NOMO-1 (cell line): ENCODE measurements at regions not wholly inside any gene's neighbourhood (a gene's known extent, or its start where the extent isn't known, plus 50 kb on each side); places are given as distances from the start of the nearest gene placed in this dataset.
"Not testable (repeated sequence)": the region's sequence is repeated elsewhere in the genome, so short reads cannot be mapped to it uniquely, and the experiment has no call there.

Experiments used
- DNase-seq, 2 experiments: peaks; one replicate each; lab custom pipeline; 2025; ENCODE audit not compliant: unreplicated experiment in 2 of 2; lab: John Stamatoyannopoulos, UW

DNA sequence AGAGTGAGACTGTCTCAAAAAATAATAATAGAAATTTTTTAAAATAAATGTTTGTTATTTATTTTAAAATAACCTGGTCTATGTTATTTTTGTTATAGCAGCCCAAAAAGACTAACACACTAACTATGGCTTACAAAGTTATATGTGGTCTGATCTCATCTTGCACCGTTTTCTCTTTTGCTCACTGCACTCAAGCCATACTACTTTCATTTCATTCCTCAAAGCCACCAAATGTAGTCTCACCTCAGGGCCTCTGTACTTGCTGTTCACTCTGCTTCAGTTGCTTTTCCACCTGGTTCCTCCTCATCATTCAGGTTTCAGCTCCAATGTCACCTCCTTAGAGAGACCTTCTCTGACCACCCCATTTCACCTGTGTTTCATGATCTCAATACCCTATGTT, 55.2 kb upstream of the MDM1 start:
- no peak for DNase-seq

DNA sequence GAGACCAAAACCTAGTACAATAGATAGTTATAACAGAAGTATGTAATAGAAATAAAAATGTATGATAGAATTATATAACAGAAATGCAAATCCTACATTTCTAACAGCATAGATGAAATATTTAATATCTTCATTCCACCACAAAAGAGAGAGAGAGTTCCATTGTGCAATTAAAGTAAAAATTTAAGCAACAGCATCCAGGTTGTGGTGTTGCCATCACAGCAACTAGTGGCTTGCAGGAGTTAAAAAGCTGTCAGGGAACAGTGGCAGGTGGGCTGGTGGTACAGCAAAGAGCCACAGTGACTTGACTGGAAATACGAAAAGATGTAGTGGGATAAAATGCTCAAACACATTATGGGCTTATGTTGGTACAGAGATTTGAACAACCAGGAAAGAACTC, 57.1 kb upstream of the MDM1 start:
- DNase-seq, result no peak

DNA sequence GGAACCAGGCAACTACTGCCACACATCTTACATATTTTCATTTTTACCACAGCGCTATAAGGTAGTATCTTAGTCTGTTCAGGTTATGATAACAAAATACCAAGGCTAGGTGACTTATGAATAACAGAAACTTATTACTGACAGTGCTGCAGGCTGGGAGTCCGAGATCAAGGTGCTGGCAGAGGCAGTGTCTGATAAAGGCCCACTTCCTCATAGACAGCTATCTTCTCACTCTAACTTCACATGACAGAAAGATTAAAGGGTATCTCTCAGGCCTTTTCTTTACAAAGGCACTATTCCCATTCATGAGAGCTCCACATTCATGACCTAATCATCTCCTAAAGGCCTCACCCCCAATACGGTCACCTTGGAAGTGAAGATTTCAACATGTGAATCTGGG, 59.8 kb upstream of the MDM1 start:
- DNase-seq, result no peak

DNA sequence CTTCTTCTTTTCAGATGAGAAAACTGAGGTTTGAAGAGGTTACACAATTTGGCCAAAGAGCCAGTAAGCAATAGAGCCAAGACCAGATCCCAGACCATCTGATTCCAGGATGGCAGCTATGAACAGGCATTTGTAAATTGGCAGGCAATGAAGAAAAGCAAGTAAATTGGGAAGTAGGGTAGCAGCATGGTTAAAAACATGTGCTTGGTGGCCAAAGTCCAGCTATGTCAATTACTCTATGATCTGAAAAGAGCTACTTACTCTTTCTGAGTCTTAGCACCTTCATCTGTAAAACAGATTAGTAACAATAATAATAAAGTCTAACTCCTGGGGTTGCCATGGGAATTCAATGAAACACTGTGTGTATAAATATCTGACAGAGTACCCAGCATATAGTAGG, 60.2 kb upstream of the MDM1 start:
- no peak for DNase-seq

DNA sequence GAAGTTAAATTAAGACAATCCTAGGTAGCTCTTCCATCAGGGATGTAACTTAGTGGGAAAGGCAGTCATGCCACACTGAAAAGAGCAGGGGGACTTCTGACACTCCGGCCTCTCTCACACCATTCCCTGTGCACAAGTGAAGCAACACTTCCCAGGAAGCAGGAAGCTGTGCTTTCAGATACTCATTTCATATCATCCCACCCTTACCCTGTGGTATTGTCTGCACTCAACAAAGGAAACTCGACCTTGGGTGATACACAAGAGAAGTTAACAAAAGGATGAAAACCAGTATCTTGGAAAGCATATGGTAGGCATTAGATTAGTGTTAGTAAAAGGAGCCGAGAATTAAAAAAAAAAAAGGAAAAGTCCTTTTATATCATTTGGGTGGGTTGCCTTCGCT, 61.3 kb upstream of the MDM1 start:
- no peak for DNase-seq

DNA sequence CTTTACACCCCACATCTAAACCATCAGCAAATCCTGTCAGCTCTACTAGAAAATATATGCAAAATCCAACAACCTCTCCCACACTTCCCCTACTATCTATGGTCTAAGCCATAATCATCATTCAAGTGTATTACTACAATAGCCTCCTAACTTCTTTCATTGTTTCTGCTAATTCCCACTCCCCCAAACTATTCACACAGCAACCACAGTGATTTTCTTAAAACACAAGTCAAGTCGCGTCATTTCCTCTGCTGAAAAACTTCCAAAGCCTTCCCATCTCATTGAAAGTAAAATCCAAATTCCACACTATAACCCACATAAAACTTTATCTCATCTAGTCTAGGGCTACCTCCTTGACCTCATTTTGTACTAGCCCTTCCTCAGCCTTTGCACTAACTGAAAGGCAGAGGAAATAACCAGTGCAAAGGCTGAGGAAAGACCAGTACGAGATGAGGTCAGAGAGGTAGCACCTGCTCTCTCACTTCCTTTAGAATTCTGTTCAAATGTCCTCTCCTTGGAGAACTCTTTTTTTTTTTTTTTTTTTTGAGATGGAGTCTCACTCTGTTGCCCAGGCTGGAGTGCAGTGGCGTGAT, 65.5 kb upstream of the MDM1 start:
- DNase-seq, result no peak

DNA sequence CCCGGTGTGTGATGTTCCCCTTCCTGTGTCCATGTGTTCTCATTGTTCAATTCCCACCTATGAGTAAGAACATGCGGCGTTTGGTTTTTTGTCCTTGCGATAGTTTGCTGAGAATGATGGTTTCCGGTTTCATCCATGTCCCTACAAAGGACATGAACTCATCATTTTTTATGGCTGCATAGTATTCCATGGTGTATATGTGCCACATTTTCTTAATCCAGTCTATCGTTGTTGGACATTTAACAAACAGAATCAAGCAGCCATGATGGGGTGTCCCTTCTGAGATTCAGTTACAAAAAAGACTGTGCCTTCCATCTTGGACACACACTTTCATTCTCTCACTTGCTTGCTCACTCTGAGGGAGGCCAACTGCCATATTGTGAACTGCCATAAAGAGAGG, 66.5 kb upstream of the MDM1 start:
- DNase-seq, result not testable (repeated sequence)

DNA sequence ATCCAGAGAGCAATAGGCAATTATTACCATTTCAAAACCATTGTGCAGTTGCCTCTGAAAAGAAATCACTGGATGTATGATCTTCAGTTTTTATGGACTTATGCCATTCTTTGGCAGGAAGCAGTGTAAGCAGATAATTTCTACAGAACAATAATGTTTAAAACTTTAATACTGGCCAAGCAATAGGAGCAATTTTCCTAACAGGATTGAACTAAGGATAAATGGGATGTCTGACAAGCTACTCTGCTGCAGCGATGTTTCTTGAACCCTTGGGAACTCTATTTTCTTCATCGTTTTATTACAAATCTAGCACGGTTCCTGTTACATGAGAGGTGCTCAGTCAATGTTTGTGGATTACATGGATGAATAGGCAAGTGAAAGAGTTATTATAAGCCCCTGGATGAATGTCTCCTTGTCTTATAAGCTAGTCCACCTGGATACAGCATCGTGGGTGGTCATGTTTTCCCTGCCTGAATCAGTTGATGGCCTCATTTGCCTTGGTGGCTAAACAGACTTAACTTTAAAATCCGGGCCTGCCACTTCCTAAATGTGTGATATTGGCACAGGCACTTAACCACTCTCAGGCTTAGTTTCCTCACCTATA, 68.2 kb upstream of the MDM1 start:
- DNase-seq, result no peak

DNA sequence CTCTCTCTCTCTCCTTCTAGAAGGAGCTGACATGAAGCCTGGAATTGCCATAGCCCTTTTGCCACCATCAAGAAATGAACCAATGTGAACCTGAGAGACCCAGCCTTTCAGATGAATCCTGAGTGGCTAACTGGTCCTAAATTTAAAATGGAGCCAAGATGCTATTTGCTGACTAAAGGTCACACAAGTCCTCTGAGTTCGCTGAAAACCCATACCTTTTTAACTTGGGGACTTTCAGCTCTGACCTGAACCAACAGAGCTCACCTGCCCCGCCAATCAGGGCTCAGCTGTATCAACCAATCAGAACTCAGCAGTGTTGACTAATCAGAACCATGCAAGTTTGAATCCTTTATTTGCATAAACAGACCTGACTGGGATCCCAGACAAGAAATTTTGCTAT, 70.3 kb upstream of the MDM1 start:
- no peak for DNase-seq

DNA sequence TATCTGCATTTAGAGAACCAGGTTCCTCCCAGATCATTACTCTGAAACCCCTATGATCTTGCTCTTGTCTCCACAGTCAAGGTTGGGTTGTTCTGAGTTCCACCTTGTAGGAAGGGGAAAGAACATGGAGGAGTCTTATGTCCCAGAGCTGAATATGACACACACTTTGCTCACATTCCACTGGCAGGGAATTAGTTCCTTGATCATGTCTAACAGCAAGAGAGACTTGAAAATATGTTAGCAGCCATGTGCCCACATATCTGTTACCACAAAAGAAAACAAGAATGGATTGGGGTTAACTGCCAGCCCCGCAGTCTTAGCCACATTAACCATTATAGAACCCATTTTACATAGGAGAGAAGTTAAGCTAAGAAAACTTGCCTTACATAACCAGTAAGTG, 71.1 kb upstream of the MDM1 start:
- DNase-seq, result no peak

DNA sequence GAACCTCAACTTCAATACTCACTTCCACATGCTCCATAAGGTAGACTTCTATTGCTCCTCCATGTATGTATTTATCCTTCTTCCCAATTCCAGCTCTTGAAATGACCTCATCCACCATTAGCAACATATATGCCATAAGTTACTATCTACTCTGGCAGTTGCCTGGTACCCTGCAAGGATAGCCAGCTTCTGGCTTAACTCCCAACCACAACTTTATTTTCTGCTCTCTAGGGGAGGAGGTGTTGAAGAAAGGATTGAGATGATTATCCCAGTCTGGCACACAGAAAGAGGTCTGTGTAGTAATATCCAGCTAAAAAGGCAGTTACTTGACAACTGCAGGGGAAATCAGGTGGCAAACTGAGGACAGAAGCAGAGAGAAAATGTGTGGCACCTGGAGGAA, 71.5 kb upstream of the MDM1 start:
- DNase-seq, result no peak

DNA sequence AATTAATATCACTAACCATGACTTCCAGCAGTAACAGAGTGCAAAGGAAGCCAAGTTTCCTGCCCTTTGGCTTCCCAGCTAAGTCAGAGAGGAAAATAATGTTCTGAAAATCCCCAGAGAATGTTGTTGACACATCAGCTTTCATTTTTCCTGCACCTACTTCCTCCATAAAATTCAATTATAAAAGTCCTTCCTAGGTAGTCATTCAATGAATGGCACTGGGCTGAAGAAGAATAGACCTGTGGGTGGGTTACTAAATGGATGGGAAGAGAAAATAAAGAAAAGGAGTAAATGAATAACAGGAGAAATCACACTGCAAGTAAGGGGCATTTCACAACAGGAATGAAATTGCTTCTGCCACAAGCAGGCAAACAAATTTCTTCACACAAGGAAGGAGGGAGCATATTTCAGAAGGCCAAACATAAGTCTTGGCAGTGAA, 73.2 kb upstream of the MDM1 start:
- DNase-seq, result peak in 1 of 2 experiments; percentile 11

DNA sequence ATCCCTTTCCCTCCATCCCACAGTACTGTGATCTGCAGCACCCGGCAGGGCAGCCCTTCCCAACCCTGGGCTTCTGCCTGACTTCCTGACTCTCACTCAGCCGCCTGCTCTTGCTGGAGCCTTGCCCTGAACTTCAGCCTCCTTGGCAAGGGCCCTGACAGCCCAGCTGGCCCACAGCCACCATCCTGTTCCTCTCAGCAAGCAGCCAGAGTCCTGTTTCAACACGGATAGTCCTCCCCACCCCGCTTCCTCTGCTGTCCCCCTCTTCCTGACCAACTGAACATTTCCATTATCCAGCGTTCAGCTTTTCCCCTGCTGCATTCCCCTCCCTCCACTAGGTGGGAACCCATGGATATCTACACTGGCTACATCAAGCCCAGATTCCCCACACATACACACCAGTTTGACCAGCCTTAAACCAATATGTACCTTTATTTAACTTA, 74.0 kb upstream of the MDM1 start:
- DNase-seq, result no peak

DNA sequence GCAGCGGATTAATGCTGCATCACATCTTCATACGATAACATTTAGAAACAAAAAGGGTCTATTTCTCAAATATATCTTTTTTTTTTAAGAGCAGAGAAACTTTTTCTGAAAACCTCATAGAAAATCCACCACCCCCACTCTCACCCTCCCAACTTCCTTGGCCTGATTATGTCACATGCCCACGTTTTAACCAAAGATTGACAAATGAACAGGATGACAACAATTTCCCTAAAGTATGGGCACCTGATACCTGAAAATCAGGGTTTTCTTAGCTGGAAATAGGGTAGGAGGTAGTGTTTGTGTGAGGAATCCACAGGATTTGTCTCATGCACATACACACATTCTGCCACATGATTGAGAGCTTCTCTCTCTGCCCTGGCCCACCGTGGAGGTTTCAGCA, 74.7 kb upstream of the MDM1 start:
- no peak for DNase-seq

DNA sequence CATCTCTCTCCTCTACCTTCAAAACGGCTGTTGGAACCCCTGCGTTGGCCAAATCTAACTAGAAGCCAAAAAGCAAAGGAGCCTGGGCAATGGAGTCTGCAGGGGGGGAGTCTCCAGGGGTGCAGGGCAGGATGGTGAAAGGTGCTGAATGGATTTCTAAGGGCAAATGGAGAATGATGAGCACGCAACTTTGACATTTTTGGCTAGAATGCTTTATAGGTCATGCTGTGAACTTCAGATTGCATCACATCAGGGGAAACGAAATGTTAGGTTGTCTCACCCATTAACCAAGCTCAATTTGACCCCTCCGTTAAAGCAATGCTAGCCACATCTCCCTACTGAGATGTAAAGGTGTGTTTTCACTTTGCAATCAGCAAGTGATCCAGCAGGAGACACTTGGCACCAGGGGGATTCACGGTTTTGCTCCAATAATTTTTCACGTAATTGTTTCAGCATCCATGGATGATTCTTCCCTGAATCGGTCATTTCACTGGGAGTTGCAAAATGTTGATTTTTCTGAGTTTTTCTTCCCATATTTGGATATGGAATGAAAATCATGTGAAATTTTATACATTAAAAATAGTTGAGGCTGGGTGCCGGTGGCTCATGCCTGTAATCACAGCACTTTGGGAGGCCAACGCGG, 78.0 kb upstream of the MDM1 start:
- no peak for DNase-seq

DNA sequence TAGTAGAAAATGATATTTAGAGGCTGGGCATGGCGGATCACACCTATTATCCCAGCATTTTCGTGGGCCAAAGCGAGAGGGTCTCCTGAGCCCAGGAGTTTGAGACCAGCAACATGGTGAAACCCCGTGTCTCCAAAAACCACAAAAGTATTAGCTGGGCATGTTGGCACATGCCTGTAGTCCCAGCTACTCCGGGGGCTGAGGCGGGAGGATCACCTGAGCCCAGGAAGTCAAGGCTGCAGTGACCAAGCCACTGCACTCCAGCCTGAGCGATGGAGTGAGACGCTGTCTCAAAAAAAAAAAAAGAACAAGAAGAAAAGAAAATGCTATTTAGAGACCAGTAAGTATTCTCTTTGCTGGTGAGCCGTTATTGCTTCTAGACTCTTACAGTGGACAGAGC, 79.2 kb upstream of the MDM1 start:
- no peak for DNase-seq

DNA sequence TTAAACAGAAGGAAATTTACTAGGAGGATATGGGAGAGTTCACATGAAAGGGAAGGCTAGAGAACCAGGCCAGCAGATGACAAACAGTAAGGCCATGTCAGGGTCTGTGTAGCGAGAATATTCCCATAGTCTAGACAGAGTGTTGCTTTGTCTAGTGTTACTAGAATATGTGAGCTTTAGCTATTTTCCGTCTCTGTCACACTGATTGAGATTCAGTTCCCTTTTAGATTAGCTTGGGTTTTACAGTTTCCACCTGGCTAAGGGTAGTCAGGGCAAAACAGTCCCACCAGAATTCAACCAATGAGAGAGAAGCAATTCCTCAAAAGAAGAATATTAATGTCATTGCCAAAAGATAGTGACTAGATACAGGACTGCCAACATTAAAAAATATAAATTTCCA, 82.8 kb upstream of the MDM1 start:
- no peak for DNase-seq

DNA sequence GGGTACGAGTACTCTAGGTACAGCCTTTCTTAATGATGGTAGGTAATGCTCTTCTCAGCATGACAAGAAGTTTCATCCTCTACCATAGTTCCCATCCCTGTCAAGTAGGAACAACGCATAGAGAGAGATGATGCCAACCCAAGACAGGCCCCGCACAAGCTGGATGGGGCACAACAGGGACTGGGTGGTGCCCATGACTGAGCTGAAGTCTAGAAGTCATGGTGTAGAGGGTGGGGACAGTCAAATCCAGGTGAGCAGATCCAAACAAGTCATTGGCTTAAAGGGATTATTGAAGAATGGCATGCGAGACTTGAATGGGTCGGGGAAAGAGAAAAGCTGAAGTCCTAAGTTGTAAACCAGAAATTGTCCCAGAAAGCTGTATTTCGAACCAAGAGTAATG, 84.2 kb upstream of the MDM1 start:
- no peak for DNase-seq

DNA sequence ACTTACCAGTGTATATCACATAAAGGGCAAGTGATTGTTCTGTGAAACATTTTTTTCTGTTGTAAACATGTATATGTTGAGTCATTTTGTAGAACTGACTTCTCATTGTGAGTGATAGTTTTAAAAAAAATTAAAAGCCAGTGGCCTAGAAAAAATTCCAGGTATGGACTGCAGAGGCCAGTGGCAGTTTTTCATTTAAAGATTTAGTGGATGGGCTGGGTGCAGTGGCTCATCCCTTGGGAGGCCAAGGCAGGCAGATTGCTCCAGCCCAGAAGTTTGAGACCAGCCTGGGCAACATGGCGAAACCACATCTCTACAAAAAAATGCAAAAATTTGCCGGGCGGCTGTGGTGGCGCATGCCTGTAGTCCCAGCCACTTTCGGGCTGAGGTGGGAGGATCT, 84.7 kb upstream of the MDM1 start:
- no peak for DNase-seq

DNA sequence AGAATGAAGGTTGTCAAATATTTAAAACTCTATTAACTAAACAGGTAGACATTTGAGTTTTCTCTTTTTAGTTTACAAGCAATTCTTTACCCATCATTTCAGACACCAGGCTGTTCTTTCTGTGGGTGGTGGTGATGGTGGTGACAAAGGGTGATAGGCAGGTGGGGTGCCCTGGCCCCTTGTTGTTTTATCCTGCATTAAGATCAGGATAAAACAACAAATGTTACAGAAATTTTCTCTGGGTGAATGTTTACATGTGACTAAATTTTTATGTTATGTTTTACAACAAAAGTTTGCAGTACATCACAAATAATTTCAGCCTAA, 85.9 kb upstream of the MDM1 start:
- no peak for DNase-seq

DNA sequence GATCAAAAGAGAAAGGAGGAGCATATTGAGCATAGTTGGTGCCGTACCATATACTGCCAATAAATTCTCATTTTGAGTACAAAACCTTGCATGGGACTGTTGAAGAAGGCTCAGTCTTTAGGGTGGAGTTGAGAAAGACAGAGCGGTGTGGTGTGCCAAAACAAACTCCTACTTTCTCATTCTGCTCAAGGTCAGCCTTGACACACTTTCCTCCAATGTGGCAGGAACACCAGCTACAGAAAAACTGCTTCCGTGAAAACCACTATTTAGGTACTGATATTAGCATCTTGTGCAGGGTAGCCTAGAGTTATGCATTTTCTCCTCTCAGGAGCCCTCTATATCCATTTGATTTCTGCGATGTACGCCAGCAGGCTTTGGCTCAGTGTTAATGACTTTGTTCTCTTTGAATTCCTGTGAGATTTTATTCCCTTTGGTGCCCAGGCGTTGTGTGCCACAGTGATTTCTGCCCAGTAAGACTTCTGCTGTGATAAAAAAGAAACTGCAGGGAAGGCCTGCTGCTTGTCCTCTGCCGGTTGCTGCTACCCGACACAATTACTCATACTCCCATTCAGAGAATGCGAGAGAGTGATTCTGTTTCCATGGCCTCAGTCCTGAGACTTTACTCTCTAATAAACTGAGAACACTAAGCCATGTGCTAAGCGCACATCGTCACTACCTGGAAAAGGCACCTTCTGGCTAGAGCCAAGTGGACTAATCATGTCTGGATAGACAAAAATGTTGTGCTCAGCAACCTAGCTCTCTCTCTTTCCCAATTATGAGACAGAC, 88.3 kb upstream of the MDM1 start:
- no peak for DNase-seq

DNA sequence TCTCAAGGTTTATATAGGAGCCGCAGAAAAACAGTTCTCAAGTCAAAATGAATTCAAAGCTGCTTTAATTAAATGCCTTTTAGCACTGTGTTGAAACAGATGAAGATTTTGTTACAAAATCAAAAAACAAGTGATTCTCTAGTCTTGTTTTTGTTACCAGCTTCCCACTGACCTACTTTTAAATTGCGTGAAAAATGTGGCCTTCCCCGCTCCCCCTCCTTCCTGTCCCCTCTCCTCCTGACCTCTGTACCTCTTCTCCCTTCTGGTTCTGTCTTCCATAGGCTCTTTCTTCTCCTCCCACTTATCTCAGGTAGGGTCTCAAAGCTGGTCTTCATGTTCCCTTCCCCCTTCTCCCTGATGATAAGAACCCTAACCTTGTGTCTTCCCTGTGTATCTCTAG, 90.0 kb upstream of the MDM1 start:
- no peak for DNase-seq
